SJCRH30 (cell line): ENCODE measurements at regions not wholly inside any gene's neighbourhood (a gene's known extent, or its start where the extent isn't known, plus 50 kb on each side); places are given as distances from the start of the nearest gene placed in this dataset.
"Not testable (repeated sequence)": the region's sequence is repeated elsewhere in the genome, so short reads cannot be mapped to it uniquely, and the experiment has no call there.

Experiments
- DNase-seq, 2 experiments: peaks; one replicate each; pipeline ENCODE4 v3.0.0-alpha.2; 2015 to 2020
- H3K27ac ChIP-seq: fragments of 250-450 bp; sonication (Bioruptor Pico); 2 replicates; pipeline ENCODE4 v1.5.1; 2020; ENCODE audit warnings: mild to moderate bottlenecking, moderate library complexity
- H3K27me3 ChIP-seq: fragments of 250-450 bp; sonication (Bioruptor Pico); 2 replicates; pipeline ENCODE4 v1.5.1; 2020; ENCODE audit warnings: mild to moderate bottlenecking, moderate library complexity
- H3K36me3 ChIP-seq: fragments of 250-450 bp; sonication (Bioruptor Pico); 2 replicates; pipeline ENCODE4 v1.5.1; 2020; ENCODE audit warnings: mild to moderate bottlenecking, moderate library complexity
- H3K4me1 ChIP-seq: fragments of 250-450 bp; sonication (Bioruptor Pico); 2 replicates; pipeline ENCODE4 v1.5.1; 2020; ENCODE audit warnings: mild to moderate bottlenecking, moderate library complexity
- H3K4me3 ChIP-seq: fragments of 250-450 bp; sonication (Bioruptor Pico); 2 replicates; pipeline ENCODE4 v1.5.1; 2020; ENCODE audit warnings: mild to moderate bottlenecking, moderate library complexity
- H3K9me3 ChIP-seq: fragments of 250-450 bp; sonication (Bioruptor Pico); replicated peaks from 2 replicates; pipeline ENCODE4 v1.5.1; 2020; ENCODE audit warnings: mild to moderate bottlenecking, moderate library complexity

- no peak overlapping the region for H3K4me3 ChIP-seq
- H3K36me3 ChIP-seq, result no peaks in the 10 kb centered on the region
- no peaks in the 10 kb centered on the region for H3K4me1 ChIP-seq
- no peak overlapping the region for H3K27ac ChIP-seq
- no peaks in the 10 kb centered on the region for H3K9me3 ChIP-seq
- H3K27me3 ChIP-seq, result no peaks in the 10 kb centered on the region
- no peak for DNase-seq
Observed at GRCh38 chr7:110539216-110539615, 551.7 kb upstream of the LRRN3 start.

- no peak for DNase-seq
- H3K27me3 ChIP-seq, result no peaks in the 10 kb centered on the region
- no peak overlapping the region for H3K4me3 ChIP-seq
- H3K27ac ChIP-seq, result no peak overlapping the region
- H3K4me1 ChIP-seq, result no peaks in the 10 kb centered on the region
- no peaks in the 10 kb centered on the region for H3K9me3 ChIP-seq
- no peaks in the 10 kb centered on the region for H3K36me3 ChIP-seq
Observed at GRCh38 chr7:110541962-110542361, 549.0 kb upstream of the LRRN3 start.

GRCh38 chr7:110544194-110544593 lies 546.7 kb upstream of the LRRN3 start:
- no peaks in the 10 kb centered on the region for H3K4me1 ChIP-seq
- no peak for DNase-seq
- H3K36me3 ChIP-seq, result no peaks in the 10 kb centered on the region
- no peak overlapping the region for H3K4me3 ChIP-seq
- H3K27ac ChIP-seq, result no peak overlapping the region
- H3K27me3 ChIP-seq, result no peaks in the 10 kb centered on the region
- H3K9me3 ChIP-seq, result no peaks in the 10 kb centered on the region

DNA sequence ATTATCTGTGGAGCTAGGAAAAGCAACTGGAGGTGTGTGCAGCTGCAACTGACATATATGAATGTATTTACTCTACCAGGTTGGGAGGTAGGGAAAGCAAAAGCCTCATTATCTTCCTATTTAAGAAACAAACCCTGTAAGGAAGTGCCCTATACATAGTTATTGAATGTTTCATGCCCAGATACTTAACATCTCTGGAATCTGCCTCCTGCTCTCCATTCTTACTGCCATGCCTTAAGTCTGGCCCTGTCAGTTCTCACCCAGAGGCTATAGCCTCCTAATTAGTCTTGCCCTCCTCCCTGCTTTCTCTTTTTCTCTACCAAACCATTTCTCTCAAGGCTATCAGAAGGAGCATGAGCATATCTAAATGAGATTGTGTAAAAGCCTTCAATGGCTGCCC lies 542.6 kb upstream of the LRRN3 start:
- no peak overlapping the region for H3K27ac ChIP-seq
- no peak for DNase-seq
- H3K36me3 ChIP-seq, result no peaks in the 10 kb centered on the region
- H3K4me1 ChIP-seq, result no peaks in the 10 kb centered on the region
- no peak overlapping the region for H3K4me3 ChIP-seq
- no peaks in the 10 kb centered on the region for H3K9me3 ChIP-seq
- no peaks in the 10 kb centered on the region for H3K27me3 ChIP-seq

DNA sequence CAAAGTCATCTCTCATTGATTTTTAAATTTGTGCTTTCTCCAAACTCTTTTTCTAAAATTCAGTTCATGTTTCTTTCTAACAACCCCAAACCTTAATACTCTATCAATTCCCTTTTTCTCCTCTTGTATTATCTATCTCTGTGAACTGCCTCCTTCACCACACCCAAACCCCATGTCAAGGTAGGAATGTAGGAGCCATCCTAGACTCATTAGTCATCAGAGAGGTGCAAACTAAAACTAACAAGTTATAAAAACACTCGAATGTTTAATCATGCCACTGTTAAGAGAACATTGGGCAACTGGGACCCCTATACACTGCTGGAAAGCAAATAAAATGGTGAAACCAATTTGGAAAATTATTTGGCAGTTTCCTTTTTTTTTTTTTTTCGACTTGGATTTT lies 533.8 kb upstream of the LRRN3 start:
- Histone ChIP-seq H3K27ac (no peak overlapping the region), H3K4me1 (no peaks in the 10 kb centered on the region), H3K27me3 (no peaks in the 10 kb centered on the region), H3K9me3 (no peaks in the 10 kb centered on the region; the same call in 1 of the 2 replicates), H3K4me3 (no peak overlapping the region), H3K36me3 (no peaks in the 10 kb centered on the region)
- DNase-seq, result no peak

GRCh38 chr7:110563286-110563685 lies 527.6 kb upstream of the LRRN3 start:
- not testable (repeated sequence) for DNase-seq, H3K27me3 ChIP-seq, H3K9me3 ChIP-seq, H3K27ac ChIP-seq, H3K36me3 ChIP-seq, H3K4me3 ChIP-seq, H3K4me1 ChIP-seq

DNA sequence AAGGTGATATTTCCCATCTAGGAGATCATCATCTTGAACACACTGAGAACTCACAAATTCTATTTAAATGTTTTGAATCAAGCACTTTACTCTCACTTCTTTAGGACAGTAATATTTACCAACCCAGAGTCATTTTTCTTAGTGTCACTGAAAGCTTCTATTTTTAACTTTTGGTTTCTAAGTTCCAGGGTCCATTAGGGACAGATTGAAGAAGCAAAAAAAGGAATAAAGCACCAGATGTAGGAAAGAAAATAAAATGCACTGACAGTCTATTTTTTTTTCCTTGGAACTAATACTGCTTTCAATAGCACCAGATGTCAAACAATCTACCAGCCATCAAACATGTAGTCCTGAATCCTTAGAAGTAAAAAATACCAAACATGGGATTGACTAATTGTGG lies 526.7 kb upstream of the LRRN3 start:
- no peaks in the 10 kb centered on the region for H3K9me3 ChIP-seq
- H3K4me1 ChIP-seq, result peaks cover 3% of the 10 kb centered on the region; the same call in 1 of the 2 replicates
- no peak overlapping the region for H3K27ac ChIP-seq
- no peak for DNase-seq
- H3K36me3 ChIP-seq, result no peaks in the 10 kb centered on the region
- H3K27me3 ChIP-seq, result no peaks in the 10 kb centered on the region
- no peak overlapping the region for H3K4me3 ChIP-seq

DNA sequence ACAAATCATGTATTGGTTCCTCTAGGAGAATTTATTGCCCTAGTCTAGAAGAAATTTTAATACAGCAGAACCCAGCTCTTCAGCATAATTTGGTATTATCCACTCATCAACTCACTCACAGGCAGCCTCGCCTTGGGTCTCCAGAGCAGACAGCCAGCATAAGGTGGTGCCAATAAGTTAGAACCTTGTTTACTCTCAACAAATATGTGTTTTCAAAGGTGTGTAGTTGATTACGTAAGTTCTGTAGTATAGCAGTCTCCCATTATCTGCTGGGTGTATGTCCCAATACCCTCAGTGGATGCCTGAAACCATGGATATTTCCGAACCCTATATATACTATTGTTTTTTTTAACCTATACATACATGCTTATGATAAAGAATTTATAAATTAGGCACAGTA lies 522.5 kb upstream of the LRRN3 start:
- peaks cover 3% of the 10 kb centered on the region; the same call in 1 of the 2 replicates for H3K4me1 ChIP-seq

DNA sequence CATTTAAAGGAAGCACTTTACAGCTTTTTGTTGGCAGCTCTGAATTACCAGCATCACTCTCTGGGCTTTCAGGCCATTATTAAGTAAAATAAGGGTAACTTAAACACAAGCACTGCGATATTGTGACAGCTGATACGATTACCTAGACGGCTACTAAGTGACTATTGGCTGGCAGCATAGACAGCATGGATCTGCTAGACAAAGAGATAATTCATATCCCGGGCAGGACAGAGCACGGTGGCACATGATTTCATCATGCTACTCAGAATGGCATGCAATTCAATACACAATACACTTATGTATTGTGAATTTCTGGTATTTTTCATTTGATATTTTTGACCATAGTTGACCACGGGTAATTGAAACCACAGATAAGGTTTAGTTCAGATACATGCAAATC lies 522.0 kb upstream of the LRRN3 start:
- Histone ChIP-seq H3K27ac (peak overlapping the region; percentile 28), H3K4me3 (peak overlapping the region; percentile 23), H3K27me3 (no peaks in the 10 kb centered on the region), H3K9me3 (no peaks in the 10 kb centered on the region), H3K4me1 (peaks cover 3% of the 10 kb centered on the region; the same call in 1 of the 2 replicates), H3K36me3 (no peaks in the 10 kb centered on the region)
- DNase-seq, result peak; percentile 49 to 72

More for the DNA sequence above, 522.5 kb upstream of the LRRN3 start:
- DNase-seq, result no peak
- Histone ChIP-seq H3K27ac (no peak overlapping the region), H3K9me3 (no peaks in the 10 kb centered on the region), H3K4me3 (no peak overlapping the region), H3K27me3 (no peaks in the 10 kb centered on the region), H3K36me3 (no peaks in the 10 kb centered on the region)

- H3K4me1 ChIP-seq, result peaks cover 3% of the 10 kb centered on the region; the same call in 1 of the 2 replicates
- H3K36me3 ChIP-seq, result no peaks in the 10 kb centered on the region
- peak overlapping the region; percentile 28 for H3K27ac ChIP-seq
- H3K27me3 ChIP-seq, result no peaks in the 10 kb centered on the region
- peak in 1 of 2 experiments; percentile 10 for DNase-seq
- H3K4me3 ChIP-seq, result peak overlapping the region; percentile 23
- H3K9me3 ChIP-seq, result no peaks in the 10 kb centered on the region
Observed at GRCh38 chr7:110569486-110570205, 521.3 kb upstream of the LRRN3 start.

DNA sequence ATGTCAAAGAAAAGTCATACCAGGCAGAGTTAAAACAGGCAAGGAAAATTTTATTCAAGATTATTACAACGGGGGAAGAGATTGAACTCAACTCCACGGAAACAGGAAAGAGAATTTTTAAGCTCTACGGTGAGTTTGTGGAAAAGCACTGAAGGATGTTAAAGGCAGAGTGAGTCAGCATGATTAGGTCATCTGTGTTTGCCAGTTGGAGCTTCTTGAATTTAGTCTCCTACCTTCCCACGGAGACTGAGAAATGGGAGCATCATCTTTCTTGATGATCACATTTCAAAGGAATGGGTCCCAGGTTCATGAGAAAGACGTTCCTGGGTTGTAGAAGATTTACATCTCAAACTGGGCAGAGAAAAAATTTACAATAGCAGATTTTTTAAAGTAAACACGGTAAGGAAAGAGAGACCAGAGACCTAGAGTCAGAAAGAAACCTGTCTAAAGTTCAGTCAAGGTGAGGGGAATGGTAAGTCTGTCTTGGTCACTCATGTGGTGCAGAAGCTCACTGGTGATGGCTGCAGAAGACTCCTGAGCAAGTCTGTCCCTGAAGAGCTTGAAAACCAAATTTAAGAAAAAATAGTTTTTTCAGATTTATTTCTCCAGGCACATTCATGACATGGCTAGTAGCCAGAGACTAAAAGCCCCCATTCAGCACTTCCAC lies 516.9 kb upstream of the LRRN3 start:
- Histone ChIP-seq H3K27me3 (no peaks in the 10 kb centered on the region), H3K4me3 (no peak overlapping the region), H3K27ac (no peak overlapping the region), H3K9me3 (no peaks in the 10 kb centered on the region), H3K36me3 (no peaks in the 10 kb centered on the region), H3K4me1 (no peaks in the 10 kb centered on the region)
- DNase-seq, result peak in 1 of 2 experiments; percentile 18

- Histone ChIP-seq H3K4me3 (no peak overlapping the region), H3K27ac (no peak overlapping the region), H3K36me3 (no peaks in the 10 kb centered on the region), H3K4me1 (no peaks in the 10 kb centered on the region), H3K27me3 (no peaks in the 10 kb centered on the region), H3K9me3 (no peaks in the 10 kb centered on the region)
- no peak for DNase-seq
Observed at GRCh38 chr7:110587294-110587693, 503.6 kb upstream of the LRRN3 start.

GRCh38 chr7:110590415-110590814 lies 500.5 kb upstream of the LRRN3 start:
- H3K4me1 ChIP-seq, result no peaks in the 10 kb centered on the region
- H3K27me3 ChIP-seq, result no peaks in the 10 kb centered on the region
- no peaks in the 10 kb centered on the region for H3K36me3 ChIP-seq
- no peaks in the 10 kb centered on the region for H3K9me3 ChIP-seq
- DNase-seq, result no peak
- H3K27ac ChIP-seq, result no peak overlapping the region
- no peak overlapping the region for H3K4me3 ChIP-seq

DNA sequence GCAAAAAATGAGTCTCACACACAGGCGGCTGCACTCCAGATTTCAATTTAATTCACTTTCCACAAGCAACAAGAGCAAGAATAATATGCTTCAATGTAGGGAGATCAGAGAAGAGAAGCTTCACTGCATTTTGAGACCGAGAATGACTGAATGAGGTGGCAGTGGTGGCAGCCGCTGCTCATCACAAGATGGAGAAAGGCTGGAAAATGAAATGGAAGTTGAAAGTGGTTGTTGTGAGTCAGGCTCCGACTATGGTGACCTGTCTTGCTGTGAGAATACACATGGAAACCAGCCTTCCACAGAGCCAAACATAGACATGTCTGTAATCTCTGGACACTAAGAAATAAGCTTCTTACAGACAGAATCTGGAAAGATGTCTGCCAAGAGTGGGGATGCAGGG lies 499.6 kb upstream of the LRRN3 start:
- H3K27ac ChIP-seq, result no peak overlapping the region
- no peak for DNase-seq

DNA sequence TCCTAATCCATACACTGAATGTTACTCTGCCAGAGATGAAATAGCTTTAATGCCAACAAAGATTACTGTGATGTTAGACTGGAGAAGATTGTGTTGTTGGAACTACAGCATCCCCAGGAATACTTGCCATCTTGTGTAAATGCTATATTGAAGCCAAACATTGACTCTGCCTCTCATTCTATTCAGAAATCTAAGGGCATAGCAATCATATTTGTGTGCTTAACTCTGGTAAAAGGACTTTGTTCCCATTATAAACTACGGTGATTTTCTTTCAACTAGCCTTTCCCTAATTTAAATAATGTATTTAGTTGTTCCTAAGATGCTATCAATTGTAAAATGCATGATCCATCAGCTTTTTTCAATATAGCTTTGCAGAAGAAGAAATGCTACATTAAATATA lies 498.4 kb upstream of the LRRN3 start:
- Histone ChIP-seq H3K9me3 (no peaks in the 10 kb centered on the region), H3K36me3 (no peaks in the 10 kb centered on the region), H3K27me3 (no peaks in the 10 kb centered on the region), H3K4me1 (no peaks in the 10 kb centered on the region), H3K27ac (no peak overlapping the region), H3K4me3 (no peak overlapping the region)
- no peak for DNase-seq

More for the DNA sequence above, 499.6 kb upstream of the LRRN3 start:
- H3K4me3 ChIP-seq, result no peak overlapping the region
- no peaks in the 10 kb centered on the region for H3K36me3 ChIP-seq
- H3K4me1 ChIP-seq, result no peaks in the 10 kb centered on the region
- no peaks in the 10 kb centered on the region for H3K9me3 ChIP-seq
- no peaks in the 10 kb centered on the region for H3K27me3 ChIP-seq

DNA sequence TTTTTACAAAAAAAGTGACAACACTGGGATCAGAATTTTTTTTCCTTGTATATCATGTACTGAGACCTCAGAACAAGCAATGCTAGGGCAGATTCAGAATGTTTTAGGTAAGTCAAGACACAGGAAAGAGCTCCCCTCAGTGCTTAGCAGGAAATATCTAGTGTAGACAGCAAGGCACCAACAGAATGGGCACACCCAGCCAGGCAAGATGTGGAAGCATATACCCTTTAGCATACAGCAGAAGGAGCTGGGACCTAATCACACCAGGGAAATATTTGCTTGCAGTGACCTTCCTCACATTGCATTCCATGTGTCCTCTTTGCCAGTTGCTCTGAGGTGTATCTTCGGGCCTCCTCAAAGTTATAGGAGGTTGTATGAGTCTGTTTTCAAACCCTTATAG lies 497.6 kb upstream of the LRRN3 start:
- Histone ChIP-seq H3K27me3 (no peaks in the 10 kb centered on the region), H3K9me3 (no peaks in the 10 kb centered on the region), H3K27ac (no peak overlapping the region), H3K36me3 (no peaks in the 10 kb centered on the region), H3K4me1 (no peaks in the 10 kb centered on the region), H3K4me3 (no peak overlapping the region)
- DNase-seq, result no peak
